Embryonic facial prominence (tissue), 1 donor: ENCODE measurements at regions not wholly inside any gene's neighbourhood (a gene's known extent, or its start where the extent isn't known, plus 50 kb on each side); places are given as distances from the start of the nearest gene placed in this dataset.
A peak's percentile ranks its signal among the peaks of the same experiment; 100 is the strongest.
"Not testable (repeated sequence)": the region's sequence is repeated elsewhere in the genome, so short reads cannot be mapped to it uniquely, and the experiment has no call there.

Experiments used
- DNase-seq: peaks from one replicate; pipeline ENCODE4 v3.0.0-alpha.2; 2016; ENCODE audit errors: extremely low spot score

- no peak for DNase-seq
These were observed 152.7 kb downstream of the FHIP1A start for GRCh38 chr4:151561551-151562256.

DNA sequence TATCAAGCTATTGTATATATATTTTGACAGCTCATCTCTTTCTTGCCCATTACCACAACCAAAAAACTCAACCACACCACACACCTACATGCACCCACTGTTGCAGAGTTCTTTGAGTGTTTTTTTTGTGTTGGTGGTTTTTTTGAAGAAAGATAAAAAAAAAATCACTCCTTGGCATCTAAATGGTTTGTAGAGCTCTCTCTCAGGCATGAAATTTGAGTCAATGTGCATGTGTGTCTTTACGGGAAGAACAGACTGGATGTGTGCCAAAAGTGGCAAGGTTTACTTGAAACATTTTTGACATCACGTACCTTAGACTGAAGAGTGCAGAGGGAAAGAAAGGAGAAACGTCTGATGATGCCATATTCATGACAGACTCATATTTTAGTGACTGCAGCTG is 154.2 kb downstream of the FHIP1A start:
- DNase-seq: peak; percentile 56

GRCh38 chr4:151564321-151564720 is 155.3 kb downstream of the FHIP1A start:
- DNase-seq: no peak

DNA sequence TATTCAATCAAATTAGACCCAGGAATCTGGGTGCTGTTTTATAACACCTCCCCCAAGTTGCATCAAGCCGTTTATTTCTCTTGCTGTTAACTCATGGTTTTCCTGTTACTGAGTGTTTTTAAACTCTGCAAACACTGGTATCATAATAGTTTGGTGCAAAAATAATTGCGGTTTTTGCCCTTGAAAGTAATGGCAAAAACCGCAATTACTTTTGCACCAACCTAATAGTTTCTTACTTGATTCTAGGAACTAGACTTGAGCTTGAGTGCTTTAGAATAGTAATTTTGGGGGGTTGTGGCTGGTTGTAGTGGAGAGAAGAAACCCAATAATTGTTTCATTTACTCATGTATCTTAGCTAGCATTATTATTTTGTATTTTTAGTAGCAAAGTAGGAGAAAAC is 156.6 kb downstream of the FHIP1A start:
- no peak for DNase-seq

DNA sequence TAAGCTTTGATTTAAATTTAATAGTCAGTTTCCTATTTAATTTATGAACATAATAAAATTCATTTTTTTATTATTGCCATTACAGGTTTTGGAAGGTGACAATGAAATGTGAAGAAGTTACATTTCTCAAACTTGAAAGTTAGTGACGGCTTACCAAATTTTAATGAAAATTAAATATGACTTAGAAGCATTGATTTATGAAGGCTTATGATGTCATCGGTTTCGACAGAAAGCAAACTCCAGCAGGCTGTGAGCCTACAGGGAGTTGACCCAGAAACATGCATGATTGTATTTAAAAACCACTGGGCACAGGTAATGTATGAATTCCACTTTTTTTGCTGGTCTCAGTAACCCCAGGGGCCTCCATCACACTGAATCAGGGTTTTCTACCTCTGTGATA is 157.1 kb downstream of the FHIP1A start:
- DNase-seq: no peak

- no peak for DNase-seq
These were observed 158.1 kb downstream of the FHIP1A start for GRCh38 chr4:151567056-151567455.

GRCh38 chr4:151568966-151569365 is 160.0 kb downstream of the FHIP1A start:
- no peak for DNase-seq

DNA sequence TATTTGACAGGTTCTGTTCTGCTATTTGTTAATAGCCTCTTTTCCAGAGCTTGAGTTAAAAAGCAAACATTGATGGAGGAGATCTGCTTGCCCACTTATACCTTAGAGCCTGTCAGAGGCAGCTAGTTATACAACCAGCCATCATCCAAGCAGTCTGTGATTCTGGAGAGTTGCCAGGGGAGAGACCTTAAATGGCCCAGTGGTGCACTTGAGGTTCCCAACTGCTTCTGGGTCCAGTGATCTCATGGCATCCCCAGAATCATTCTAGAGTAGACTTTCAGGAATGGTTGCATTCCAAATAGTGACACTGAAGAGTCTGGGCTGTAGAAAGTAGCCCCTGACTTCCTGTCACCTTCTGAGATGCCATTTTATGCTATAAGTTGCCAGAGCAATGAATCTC is 160.7 kb downstream of the FHIP1A start:
- DNase-seq: no peak

DNA sequence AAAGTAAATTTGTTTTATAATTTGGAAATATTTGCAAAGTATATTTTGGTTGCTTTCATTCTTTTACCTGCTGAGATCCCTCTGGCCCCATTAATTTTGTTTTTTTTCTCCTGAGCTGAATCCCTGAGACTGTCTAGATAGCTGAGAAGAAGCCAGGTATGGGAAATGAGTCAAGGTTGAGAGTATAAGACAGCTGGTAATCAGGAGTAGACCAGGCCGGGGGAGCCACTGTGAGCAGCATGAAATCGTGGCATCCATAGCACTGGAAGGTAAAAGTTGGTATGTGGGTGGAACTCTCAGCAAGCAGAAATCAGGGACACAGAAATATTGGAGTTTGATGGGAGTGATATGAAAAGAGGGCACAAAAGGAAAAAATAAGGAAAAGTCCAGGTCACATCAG is 164.5 kb downstream of the FHIP1A start:
- no peak for DNase-seq

- DNase-seq: no peak
These were observed 165.0 kb downstream of the FHIP1A start for GRCh38 chr4:151573945-151574344.

DNA sequence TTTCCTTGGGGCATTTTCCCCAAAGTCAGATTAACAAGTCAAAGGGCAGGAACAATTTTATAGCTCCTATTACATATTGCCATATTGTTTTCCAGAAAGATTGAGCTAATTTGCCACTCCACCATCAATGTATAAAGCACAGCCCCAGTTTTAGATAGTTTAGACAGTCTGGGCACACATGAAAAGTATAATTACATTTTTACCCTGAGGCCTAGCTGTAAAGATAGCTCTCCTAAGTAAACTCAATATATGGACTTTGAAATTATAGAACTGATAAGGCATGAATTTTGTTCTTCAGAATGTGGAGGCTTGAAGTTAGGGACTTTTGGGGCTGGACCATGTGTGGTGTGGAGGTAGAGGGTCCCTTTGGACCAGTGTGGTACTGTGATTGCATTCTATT is 166.0 kb downstream of the FHIP1A start:
- DNase-seq: no peak

DNA sequence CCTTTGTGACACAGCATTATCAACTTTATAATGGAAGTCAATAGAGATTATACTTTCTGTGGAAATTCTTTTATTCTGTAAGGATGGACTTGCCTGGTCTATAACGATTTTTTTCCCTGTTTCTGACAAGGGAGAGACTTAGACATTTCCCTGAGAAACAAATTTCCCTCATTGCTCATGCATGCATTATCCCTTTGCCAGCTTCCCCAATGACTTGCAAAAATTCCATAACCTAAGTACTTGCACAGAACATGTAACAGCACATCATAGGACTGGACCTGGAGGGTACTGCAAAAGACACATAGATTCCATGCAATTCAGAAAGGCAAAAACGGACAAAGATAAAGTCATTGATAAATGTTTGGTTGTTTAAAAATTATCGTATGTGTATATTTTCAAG is 166.7 kb downstream of the FHIP1A start:
- no peak for DNase-seq

- DNase-seq: no peak
These were observed 167.7 kb downstream of the FHIP1A start for GRCh38 chr4:151576627-151577026.

DNA sequence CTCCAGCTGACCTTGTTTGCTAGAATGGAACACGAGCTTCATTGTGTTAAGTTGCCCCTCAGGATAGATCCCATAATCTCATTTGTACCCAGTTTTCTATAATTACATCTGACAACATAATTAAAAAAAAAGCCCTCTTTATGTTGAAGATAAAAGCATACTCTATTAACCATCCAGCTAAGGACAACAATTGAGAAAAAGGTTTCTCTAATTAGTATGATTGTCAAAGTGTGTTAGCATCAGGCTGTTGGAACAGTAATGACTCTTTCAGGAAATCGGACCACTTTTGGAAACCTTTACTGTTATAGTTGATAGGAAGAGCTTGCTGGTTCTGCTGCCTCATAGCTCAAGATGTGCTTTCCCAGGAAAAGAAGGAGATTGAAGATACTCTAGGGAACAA is 172.6 kb downstream of the FHIP1A start:
- DNase-seq: no peak

DNA sequence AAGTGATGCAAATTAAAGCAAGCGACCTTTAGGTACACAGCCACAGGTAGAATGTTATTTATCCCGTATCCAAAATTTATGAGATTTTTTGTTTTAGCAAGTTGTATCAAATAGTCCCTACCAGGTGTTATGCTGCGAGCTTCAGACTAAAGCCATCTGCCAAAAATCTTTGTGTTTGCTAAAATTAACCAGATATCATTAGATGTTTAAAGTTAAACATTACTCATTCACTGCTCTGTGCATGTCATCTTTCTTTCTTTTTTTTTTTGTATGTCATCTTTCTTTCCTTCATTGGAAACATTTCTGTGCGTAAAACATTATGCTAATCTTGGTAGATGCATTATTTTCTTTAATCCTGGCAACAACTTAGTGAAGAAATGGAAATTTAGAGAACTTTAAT is 173.1 kb downstream of the FHIP1A start:
- DNase-seq: no peak

- no peak for DNase-seq
These were observed 174.4 kb downstream of the FHIP1A start for GRCh38 chr4:151583157-151583914.

DNA sequence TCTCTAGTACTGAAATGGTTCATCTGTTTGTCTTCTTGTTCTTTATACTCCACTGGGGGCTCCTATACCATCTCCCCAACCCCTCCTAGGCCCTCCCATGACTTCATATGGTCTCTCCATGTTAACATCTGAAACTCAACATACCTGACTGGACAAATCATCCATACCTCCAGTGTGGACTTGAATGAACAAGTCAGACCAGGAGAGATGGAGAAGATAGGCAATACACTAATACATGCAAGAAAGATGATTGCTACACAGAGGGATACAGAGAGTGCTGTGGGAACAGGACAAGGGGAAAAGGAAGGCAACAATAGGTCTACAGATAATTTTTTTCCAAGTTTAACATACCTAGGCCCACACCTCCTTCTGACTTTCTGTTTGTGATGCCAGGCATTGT is 175.1 kb downstream of the FHIP1A start:
- DNase-seq: no peak

DNA sequence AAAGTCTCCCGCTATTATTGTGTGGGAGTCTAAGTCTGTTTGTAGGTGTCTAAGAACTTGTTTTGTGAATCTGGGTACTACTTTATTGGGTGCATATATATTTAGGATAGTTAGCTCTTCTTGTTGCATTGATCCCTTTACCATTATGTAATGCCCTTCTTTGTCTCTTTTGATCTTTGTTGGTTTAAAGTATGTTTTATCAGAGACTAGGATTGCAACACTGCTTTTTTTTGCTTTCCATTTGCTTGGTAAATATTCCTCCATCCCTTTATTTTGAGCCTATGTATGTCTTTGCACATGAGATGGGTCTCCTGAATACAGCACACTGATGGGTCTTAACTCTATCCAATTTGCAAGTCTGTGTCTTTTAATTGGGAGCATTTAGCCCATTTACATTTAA is 165.2 kb downstream of the GATB start:
- not testable (repeated sequence) for DNase-seq

GRCh38 chr4:151597691-151598090 is 163.1 kb downstream of the GATB start:
- DNase-seq: not testable (repeated sequence)

GRCh38 chr4:151599863-151600262 is 160.9 kb downstream of the GATB start:
- DNase-seq: no peak

DNA sequence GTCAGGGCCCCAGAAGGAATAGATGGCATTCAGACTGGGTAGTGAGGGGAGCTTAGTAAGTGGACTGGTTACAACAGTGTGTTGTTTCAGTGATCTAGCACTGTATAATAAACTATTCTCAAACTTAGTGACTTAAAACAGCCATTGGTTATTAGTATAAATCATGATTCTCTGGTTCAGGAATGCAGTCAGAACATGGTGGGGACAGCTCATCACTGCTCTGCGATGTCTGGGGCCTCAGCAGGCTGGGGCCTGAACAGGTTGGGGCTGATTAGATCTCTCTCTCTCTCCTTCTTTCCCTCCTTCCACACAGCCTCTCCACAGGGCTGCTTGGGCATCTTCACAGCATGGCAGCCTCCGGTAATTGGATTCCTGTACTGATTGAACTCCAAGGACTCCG is 160.4 kb downstream of the GATB start:
- no peak for DNase-seq

DNA sequence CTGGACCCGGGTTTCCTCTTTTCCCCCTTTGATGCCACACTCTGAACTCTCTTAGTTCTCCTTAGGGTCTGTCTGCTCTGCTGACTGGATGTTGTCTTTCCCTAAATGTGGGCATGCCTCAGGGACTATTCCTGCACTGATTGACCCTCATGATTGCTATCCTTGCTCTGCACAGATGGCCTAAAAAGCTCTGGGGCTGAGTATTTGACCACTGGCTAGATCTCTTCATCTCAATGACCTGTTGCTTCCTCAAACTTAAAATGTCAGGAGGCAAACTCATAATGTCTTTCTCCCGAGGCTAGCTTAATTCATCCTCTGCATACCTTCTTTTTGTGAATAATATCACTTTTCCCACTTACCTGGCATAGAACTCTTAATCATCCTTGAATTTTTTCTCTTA is 157.4 kb downstream of the GATB start:
- no peak for DNase-seq

DNA sequence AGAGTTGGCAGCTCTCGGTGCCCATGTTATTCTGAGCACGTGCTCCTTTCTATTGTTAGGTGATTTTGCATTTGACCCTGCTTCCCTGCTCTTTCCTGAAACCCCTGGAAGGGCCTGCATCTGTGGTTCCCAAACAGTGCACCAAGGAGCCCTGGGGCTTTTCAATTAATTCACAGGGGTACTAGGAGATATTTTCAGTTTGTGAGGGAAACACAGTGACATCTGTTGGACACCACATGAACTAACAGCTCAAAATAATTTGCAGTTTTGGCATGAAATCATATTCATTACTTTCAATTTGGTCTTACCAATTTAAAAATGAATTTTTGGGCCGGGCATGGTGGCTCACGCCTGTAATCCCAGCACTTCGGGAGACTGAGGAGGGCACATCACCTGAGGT is 156.6 kb downstream of the GATB start:
- DNase-seq: no peak

DNA sequence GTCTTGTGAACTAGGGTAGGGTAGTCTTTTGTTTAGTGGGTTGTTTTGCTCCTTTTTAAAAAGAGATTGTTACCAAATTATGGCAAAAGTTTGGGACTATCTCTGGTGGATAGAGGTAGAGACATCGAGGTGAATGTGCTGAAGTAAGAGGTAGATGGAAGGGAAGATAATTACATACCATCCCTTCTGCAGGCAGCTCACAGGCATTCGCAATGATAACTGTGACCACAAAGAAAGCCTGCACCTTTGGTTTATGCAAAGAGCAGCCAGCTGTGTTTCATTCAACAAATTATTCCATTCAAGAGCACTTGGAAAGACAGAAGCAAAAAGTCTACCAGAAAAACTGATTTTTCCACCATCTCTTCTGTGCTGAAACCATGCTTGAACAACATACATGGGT is 155.6 kb downstream of the GATB start:
- no peak for DNase-seq
